Common myeloid progenitor, CD34-positive (primary cell): ENCODE measurements at regions not wholly inside any gene's neighbourhood (a gene's known extent, or its start where the extent isn't known, plus 50 kb on each side); places are given as distances from the start of the nearest gene placed in this dataset.

ENCODE experiments used
- CTCF ChIA-PET: fragments of 350-600 bp; sonication (Branson Sonifier 250); formaldehyde crosslinking; loops from one replicate; lab custom pipeline; 2021; ENCODE audit warnings: antibody characterized with exemption; lab: Charles Lee
- POLR2A ChIA-PET: fragments of 350-600 bp; sonication (Branson Sonifier 250); formaldehyde crosslinking; loops from one replicate; lab custom pipeline; 2021; ENCODE audit warnings: antibody characterized with exemption; lab: Charles Lee
- DNase-seq, 3 donors: peaks; one replicate each; pipeline versions ENCODE4 v3.0.0 to v3.0.0-alpha.2; 2013
- H3K27ac ChIP-seq, 2 experiments: 1 replicate in 1 of 2; 2 replicates in 1 of 2; pipeline ENCODE4 v1.7.0; 2013; ENCODE audit warnings: inconsistent platforms in 2 of 2, low read length in 2 of 2, mild to moderate bottlenecking in 2 of 2, low read depth in 1 of 2, moderate library complexity in 1 of 2; ENCODE audit not compliant: severe bottlenecking in 2 of 2, insufficient read depth in 1 of 2, poor library complexity in 1 of 2
- H3K27me3 ChIP-seq, 5 experiments: replicated peaks in 2 of 5; 1 replicate in 3 of 5; 2 replicates in 2 of 5; pipeline versions ENCODE4 v1.6.1 to v1.7.0; 2013; ENCODE audit warnings: low read length in 4 of 5, mild to moderate bottlenecking in 2 of 5, moderate library complexity in 2 of 5, inconsistent platforms in 1 of 5; ENCODE audit not compliant: insufficient read depth in 5 of 5, control insufficient read depth in 4 of 5
- H3K36me3 ChIP-seq, 4 experiments: 1 replicate in 2 of 4; 2 replicates in 2 of 4; pipeline versions ENCODE4 v1.6.1 to v1.7.0; 2013; ENCODE audit warnings: low read length in 3 of 4, control low read depth in 1 of 4, mild to moderate bottlenecking in 1 of 4; ENCODE audit not compliant: control insufficient read depth in 4 of 4, insufficient read depth in 4 of 4
- H3K4me1 ChIP-seq, 4 experiments: 1 replicate in 3 of 4; 2 replicates in 1 of 4; pipeline versions ENCODE4 v1.6.1 to v1.7.1; 2013; ENCODE audit warnings: low read length in 3 of 4, mild to moderate bottlenecking in 3 of 4, control low read depth in 1 of 4, inconsistent platforms in 1 of 4, moderate library complexity in 1 of 4; ENCODE audit not compliant: control insufficient read depth in 4 of 4, insufficient read depth in 4 of 4; ENCODE audit errors: control extremely low read depth in 1 of 4
- H3K4me3 ChIP-seq, 7 experiments: 1 replicate in 4 of 7; 2 replicates in 3 of 7; pipeline versions ENCODE4 v1.5.1 to v1.7.0; 2013; ENCODE audit warnings: mild to moderate bottlenecking in 7 of 7, low read length in 6 of 7, moderate library complexity in 6 of 7, inconsistent platforms in 2 of 7, low read depth in 2 of 7, control low read depth in 1 of 7; ENCODE audit not compliant: insufficient read depth in 4 of 7, control insufficient read depth in 1 of 7; ENCODE audit errors: extremely low read depth in 1 of 7
- H3K9me3 ChIP-seq, 5 experiments: 1 replicate in 4 of 5; 2 replicates in 1 of 5; pipeline versions ENCODE4 v1.6.1 to v1.7.1; 2013; ENCODE audit warnings: low read length in 4 of 5, mild to moderate bottlenecking in 2 of 5, inconsistent platforms in 1 of 5, low read depth in 1 of 5, moderate library complexity in 1 of 5; ENCODE audit not compliant: control insufficient read depth in 4 of 5, insufficient read depth in 2 of 5; ENCODE audit errors: control extremely low read depth in 1 of 5
- WGBS: methylation state at CpG from one replicate; pipeline ENCODE4 v1.1.5; 2013; ENCODE audit not compliant: insufficient coverage; 5-methylcytosine and 5-hydroxymethylcytosine counted together

GRCh38 chr1:62955666-62956065, 171.7 kb downstream of the ATG4C start:
- DNase-seq, result no peak
- H3K36me3 ChIP-seq, result no peaks in the 10 kb centered on the region
- H3K4me1 ChIP-seq, result no peaks in the 10 kb centered on the region
- ChIA-PET POLR2A (no interaction called here), CTCF (interaction anchor here (2.4 kb wide), 1 partner anchor 9 kb away, joined by 5 read pairs; no protein-coding TSS in a partner anchor)
- peaks cover 3 to 23% (median 10%) of the 10 kb centered on the region in 5 experiments for H3K27me3 ChIP-seq
- H3K4me3 ChIP-seq, result no peak overlapping the region
- no peaks in the 10 kb centered on the region for H3K9me3 ChIP-seq
- 75% methylated on average over 1 of the region's 1 CpG for WGBS
- no peak overlapping the region for H3K27ac ChIP-seq

GRCh38 chr1:62962014-62962812, 178.3 kb downstream of the ATG4C start:
- H3K9me3 ChIP-seq, result no peaks in the 10 kb centered on the region
- no peaks in the 10 kb centered on the region for H3K36me3 ChIP-seq
- no peak overlapping the region for H3K4me3 ChIP-seq
- peaks cover 0 to 5% (median 0%) of the 10 kb centered on the region in 5 experiments for H3K27me3 ChIP-seq
- no CpG with 5 or more reads among the region's 4 CpGs for WGBS
- H3K27ac ChIP-seq, result no peak overlapping the region
- H3K4me1 ChIP-seq, result peaks cover 0 to 2% (median 0%) of the 10 kb centered on the region in 4 experiments
- ChIA-PET CTCF (interaction anchor here (1.3 kb wide), 1 partner anchor 187 kb away, joined by 4 read pairs; no protein-coding TSS in a partner anchor), POLR2A (no interaction called here)
- DNase-seq, result no peak

GRCh38 chr1:62962901-62963776, 179.2 kb downstream of the ATG4C start:
- H3K4me1 ChIP-seq, result peaks cover 0 to 2% (median 0%) of the 10 kb centered on the region in 4 experiments
- 42% methylated on average over 8 of the region's 10 CpGs for WGBS
- ChIA-PET POLR2A (no interaction called here), CTCF (interaction anchor here (0.6 to 1.9 kb wide), 6 partner anchors 9 to 363 kb away, joined by 3 to 5 read pairs (median 3); no protein-coding TSS in a partner anchor)
- peaks cover 0 to 4% (median 0%) of the 10 kb centered on the region in 5 experiments for H3K27me3 ChIP-seq
- H3K4me3 ChIP-seq, result no peak overlapping the region
- H3K9me3 ChIP-seq, result no peaks in the 10 kb centered on the region
- H3K27ac ChIP-seq, result no peak overlapping the region
- DNase-seq, result peak; percentile 34 to 60 (median 54)
- no peaks in the 10 kb centered on the region for H3K36me3 ChIP-seq

- Histone ChIP-seq H3K27me3 (peaks cover 0 to 3% (median 0%) of the 10 kb centered on the region in 5 experiments), H3K4me1 (peaks cover 0 to 2% (median 0%) of the 10 kb centered on the region in 4 experiments), H3K4me3 (no peak overlapping the region), H3K27ac (no peak overlapping the region), H3K9me3 (no peaks in the 10 kb centered on the region), H3K36me3 (no peaks in the 10 kb centered on the region)
- WGBS, result 69% methylated on average over 1 of the region's 3 CpGs
- ChIA-PET POLR2A (no interaction called here), CTCF (interaction anchor here (0.9 to 1.9 kb wide), 5 partner anchors 9 to 362 kb away, joined by 3 to 5 read pairs (median 3); no protein-coding TSS in a partner anchor)
- DNase-seq, result no peak
These were observed 180.2 kb downstream of the ATG4C start for GRCh38 chr1:62964141-62964540.

- CTCF ChIA-PET, result no interaction called here
- DNase-seq, result no peak
- POLR2A ChIA-PET, result no interaction called here
These were observed 183.1 kb downstream of the ATG4C start for GRCh38 chr1:62967031-62967430.

GRCh38 chr1:62977366-62977765, 193.4 kb downstream of the ATG4C start:
- ChIA-PET CTCF (no interaction called here), POLR2A (no interaction called here)
- Histone ChIP-seq H3K4me3 (no peak overlapping the region), H3K4me1 (no peaks in the 10 kb centered on the region), H3K36me3 (no peaks in the 10 kb centered on the region), H3K27ac (no peak overlapping the region), H3K9me3 (no peaks in the 10 kb centered on the region), H3K27me3 (peaks cover 0 to 3% (median 0%) of the 10 kb centered on the region in 5 experiments)
- 100% methylated on average over 2 of the region's 2 CpGs for WGBS
- DNase-seq, result no peak

More at GRCh38 chr1:62967031-62967430, 183.1 kb downstream of the ATG4C start:
- Histone ChIP-seq H3K27me3 (no peaks in the 10 kb centered on the region), H3K36me3 (no peaks in the 10 kb centered on the region), H3K9me3 (no peaks in the 10 kb centered on the region), H3K4me1 (peaks cover 0 to 2% (median 0%) of the 10 kb centered on the region in 4 experiments), H3K27ac (no peak overlapping the region), H3K4me3 (no peak overlapping the region)
- WGBS, result 99% methylated on average over 8 of the region's 10 CpGs
